ENCODE measurements at regions not wholly inside any gene's neighbourhood (a gene's known extent, or its start where the extent isn't known, plus 50 kb on each side); places are given as distances from the start of the nearest gene placed in this dataset.

DNA sequence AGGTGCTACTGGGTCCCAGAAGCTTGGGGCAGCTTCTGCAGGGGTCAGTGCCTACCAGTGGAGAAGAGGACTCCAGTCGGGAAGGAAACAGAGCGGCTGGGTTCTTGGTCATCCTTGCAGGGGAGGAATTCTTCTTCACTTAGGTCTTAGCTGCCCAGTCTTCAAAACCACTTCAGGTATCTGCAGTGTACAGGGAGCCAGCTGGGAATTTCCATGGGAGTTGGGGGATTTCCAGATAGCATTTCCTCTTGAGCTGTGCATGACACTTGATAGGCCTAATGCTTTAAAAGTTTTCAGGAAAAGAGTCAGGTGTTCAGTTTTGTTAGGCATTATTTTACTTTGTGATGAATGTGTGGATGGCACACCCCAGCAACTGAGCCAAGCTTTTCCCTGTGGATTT, 58.1 kb upstream of the ENPP6 start:
- TF ChIP-seq, protein P1, sequence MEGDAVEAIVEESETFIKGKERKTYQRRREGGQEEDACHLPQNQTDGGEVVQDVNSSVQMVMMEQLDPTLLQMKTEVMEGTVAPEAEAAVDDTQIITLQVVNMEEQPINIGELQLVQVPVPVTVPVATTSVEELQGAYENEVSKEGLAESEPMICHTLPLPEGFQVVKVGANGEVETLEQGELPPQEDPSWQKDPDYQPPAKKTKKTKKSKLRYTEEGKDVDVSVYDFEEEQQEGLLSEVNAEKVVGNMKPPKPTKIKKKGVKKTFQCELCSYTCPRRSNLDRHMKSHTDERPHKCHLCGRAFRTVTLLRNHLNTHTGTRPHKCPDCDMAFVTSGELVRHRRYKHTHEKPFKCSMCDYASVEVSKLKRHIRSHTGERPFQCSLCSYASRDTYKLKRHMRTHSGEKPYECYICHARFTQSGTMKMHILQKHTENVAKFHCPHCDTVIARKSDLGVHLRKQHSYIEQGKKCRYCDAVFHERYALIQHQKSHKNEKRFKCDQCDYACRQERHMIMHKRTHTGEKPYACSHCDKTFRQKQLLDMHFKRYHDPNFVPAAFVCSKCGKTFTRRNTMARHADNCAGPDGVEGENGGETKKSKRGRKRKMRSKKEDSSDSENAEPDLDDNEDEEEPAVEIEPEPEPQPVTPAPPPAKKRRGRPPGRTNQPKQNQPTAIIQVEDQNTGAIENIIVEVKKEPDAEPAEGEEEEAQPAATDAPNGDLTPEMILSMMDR (IDR thresholded peaks at IDR 0.05; ENCODE audit: low read depth, low read length) = no peak
- no peak for DNase-seq (ENCODE audit: low read depth in 2 of 2)

DNA sequence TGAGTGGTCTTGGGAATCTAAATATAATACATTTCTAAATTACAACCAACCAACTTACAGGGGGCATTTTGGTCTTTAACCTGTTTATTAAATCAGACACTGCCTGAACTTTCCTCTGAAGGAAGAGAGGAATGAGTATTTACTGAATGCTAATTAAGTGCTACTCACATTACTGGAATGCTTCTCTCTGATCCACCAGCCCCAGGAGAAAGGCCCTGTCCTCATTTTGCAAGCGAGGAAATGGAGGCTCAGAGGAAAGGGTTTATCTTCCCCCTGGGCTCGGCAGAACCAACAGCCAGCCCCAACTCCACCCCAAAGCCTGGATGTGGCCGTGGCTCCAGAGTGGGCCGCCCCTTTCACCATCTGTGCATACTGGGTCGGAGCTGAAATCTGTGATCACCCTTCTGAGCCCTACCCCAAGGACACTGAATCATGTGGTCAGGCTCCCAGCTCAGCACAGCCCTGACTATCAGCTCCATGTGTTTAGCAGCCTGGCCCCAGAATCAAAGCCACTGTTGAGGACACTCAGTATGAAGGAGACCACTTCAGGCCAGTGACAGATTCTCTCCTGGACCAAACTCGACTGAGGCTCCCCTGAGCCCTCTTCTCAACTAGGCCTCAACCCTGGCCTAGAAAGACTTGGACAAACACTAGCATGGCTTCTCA, 56.7 kb upstream of the ENPP6 start:
- TF ChIP-seq, protein P1 (IDR thresholded peaks at IDR 0.05; ENCODE audit: low read depth, low read length) = no peak
- no peak for DNase-seq (ENCODE audit: low read depth in 2 of 2)
- H3K4me3 ChIP-seq (replicated peaks in 1 of 2; ENCODE audit: low read depth in 2 of 2, low read length in 2 of 2) = no peak overlapping the region

More for the DNA sequence above, 58.1 kb upstream of the ENPP6 start:
- no peak overlapping the region for H3K4me3 ChIP-seq (replicated peaks in 1 of 2; ENCODE audit: low read depth in 2 of 2, low read length in 2 of 2)

DNA sequence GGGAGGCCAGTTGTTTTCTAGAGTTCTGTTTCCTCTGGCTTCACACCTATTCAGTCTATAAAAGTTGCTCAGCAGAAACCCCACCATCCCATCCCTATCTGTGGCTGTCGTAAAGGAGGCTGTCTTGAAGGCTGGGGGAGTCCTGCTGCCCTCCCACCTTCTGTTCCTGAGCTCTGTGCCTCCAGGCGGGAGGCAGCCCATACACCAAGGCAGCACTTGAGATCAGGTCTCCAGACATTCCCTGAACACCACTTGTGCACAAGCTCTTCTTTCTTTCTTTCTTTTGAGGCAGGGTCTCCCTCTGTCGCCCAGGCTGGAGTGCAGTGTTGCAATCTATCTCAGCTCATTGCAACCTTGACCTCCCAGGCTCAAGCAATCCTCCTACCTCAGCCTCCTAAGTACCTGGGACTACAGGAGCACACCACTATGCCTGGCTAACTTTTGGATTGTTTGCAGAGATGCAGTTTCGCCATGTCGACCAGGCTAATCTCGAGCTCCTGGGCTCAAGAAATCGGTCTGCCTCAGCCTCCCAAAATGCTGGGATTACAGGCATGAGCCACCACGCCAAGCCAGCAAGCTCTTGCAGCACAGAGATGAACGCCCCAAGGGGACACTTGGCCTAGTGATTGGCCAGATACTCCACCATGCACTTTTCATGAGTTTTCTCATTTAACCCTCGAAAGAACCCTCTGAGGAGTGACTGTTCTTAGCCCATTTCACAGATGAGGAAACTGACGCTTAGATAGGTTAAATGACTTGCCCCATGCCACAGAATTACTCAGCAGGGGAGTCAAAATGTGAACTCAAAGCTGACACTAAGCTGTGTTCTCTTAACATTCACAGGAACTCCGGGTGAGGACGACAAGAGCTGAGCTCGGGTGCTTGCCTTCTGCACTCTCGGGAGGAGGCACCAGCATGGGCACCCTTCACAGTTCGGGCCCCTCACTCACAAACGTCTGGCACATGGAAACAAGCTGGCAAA, 55.8 kb upstream of the ENPP6 start:
- TF ChIP-seq, protein P1 (IDR thresholded peaks at IDR 0.05; ENCODE audit: low read depth, low read length) = no peak
- H3K4me3 ChIP-seq (replicated peaks in 1 of 2; ENCODE audit: low read depth in 2 of 2, low read length in 2 of 2) = no peak overlapping the region
- DNase-seq (ENCODE audit: low read depth in 2 of 2) = no peak

DNA sequence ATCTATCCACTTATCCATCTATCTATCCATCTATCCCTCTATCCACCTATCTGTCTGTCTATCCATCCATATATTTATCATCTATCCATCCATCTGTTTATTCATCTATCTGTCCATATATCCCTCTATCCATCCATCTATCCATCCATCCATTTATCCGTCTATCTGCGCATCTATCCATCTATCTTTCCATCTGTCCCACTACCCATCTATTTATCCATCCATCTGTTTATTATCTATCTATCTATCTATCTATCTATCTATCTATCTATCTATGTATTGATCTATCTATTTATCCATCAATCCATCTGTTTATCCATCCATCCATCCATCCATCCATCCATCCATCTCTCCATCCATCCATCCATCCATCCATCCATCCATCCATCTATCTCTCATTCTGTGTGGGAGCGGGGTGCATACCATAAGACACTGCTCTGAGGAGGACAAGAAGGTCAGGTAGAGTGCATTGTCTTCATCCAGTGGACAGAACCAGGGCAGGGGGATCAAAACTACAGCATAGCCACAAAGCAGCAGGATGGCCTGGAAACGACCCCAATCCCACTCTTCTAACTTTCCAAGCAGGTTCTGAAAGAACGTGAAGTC, 53.2 kb upstream of the ENPP6 start:
- H3K4me3 ChIP-seq (replicated peaks in 1 of 2; ENCODE audit: low read depth in 2 of 2, low read length in 2 of 2) = no peak overlapping the region
- TF ChIP-seq, protein P1 (IDR thresholded peaks at IDR 0.05; ENCODE audit: low read depth, low read length) = no peak
- DNase-seq (ENCODE audit: low read depth in 2 of 2) = no peak

DNA sequence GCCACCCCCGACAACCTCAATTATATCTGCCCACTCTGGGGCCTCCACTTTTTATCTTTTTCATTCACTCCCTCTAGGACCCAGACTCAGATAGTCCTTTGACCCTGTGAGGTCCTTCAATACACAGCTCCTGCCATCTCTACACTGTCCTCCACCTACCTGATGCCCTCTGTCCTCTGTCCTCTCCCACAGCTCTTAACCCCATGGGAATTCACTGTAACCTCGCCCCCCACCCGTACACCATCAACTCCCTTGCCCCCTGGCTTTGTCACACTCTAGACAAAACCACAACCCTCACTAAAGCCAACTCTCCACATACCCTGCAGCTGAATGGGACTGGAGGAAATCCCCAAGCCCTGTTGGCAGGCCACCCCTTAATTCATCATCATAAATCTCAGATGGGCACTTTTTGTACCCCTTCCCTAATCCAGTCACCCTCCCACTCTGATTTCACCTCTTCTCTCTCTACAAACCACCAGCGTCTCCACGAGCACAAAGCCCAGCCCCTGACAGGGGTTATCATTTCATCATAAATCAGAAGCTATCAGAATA, 52.3 kb upstream of the ENPP6 start:
- TF ChIP-seq, protein P1 (IDR thresholded peaks at IDR 0.05; ENCODE audit: low read depth, low read length) = no peak
- no peak for DNase-seq (ENCODE audit: low read depth in 2 of 2)
- H3K4me3 ChIP-seq (replicated peaks in 1 of 2; ENCODE audit: low read depth in 2 of 2, low read length in 2 of 2) = no peak overlapping the region

DNA sequence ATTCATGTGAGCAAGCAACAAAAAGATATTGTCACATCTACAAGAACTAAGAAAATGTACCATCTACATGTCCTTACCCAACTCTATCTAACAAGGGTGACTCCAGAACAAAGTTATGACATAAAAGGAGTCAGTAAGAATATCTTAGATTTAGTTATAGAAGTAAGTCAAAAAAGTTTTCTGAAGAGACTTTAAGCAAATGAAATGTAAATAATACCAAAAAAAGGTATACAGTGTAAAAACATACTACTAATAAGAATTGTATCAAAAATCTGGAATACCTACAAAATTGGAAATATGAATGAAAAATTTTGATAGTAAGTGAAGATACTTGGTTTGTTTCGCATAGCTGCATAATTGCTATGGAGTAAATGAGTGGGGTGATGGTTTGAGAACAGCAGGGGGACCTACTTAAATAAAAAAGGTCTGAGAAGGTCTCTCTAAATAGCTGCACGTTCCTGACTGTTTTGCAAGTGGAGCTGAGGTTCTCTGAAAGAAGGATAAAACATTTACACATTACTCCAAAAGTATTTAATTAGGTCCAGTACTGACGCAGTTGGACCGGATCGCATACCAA, 51.0 kb upstream of the ENPP6 start:
- DNase-seq (ENCODE audit: low read depth in 2 of 2) = peak in 1 of 2 donors; percentile 34
- TF ChIP-seq, protein P1 (IDR thresholded peaks at IDR 0.05; ENCODE audit: low read depth, low read length) = no peak
- H3K4me3 ChIP-seq (replicated peaks in 1 of 2; ENCODE audit: low read depth in 2 of 2, low read length in 2 of 2) = no peak overlapping the region

Data from cardiac fibroblast (primary cell).